ENCODE measurements at regions not wholly inside any gene's neighbourhood (a gene's known extent, or its start where the extent isn't known, plus 50 kb on each side); places are given as distances from the start of the nearest gene placed in this dataset.

GRCh38 chr3:87625876-87626275 is 349.5 kb upstream of the POU1F1 start:
- TF ChIP-seq CTCF (conservative IDR thresholded peaks at IDR 0.05; ENCODE audit: low read depth, low read length) (no peak), RCOR1 (IDR thresholded peaks at IDR 0.05; ENCODE audit: insufficient replicate concordance, low read length) (no peak), RFX5 (IDR thresholded peaks at IDR 0.05; ENCODE audit: low read depth, low read length) (no peak), POLR2A (IDR thresholded peaks at IDR 0.05; ENCODE audit: low read depth, low read length) (no peak), MXI1 (IDR thresholded peaks at IDR 0.05; ENCODE audit: borderline replicate concordance, low read depth, low read length) (no peak), CEBPB (IDR thresholded peaks at IDR 0.05; ENCODE audit: low read depth, low read length) (no peak), NFE2L2 (IDR thresholded peaks at IDR 0.05; ENCODE audit: low read depth, low read length) (no peak), MAFK (IDR thresholded peaks at IDR 0.05; ENCODE audit: low read depth, low read length) (no peak), RAD21 (IDR thresholded peaks at IDR 0.05; ENCODE audit: low read length) (no peak), BHLHE40 (IDR thresholded peaks at IDR 0.05; ENCODE audit: low read depth, low read length) (no peak), USF2 (IDR thresholded peaks at IDR 0.05; ENCODE audit: low read depth, low read length) (no peak), ELK1 (IDR thresholded peaks at IDR 0.05; ENCODE audit: borderline replicate concordance, low read depth, low read length) (no peak), CHD1 (IDR thresholded peaks at IDR 0.05; ENCODE audit: low read depth, low read length) (no peak), SMC3 (IDR thresholded peaks at IDR 0.05; ENCODE audit: low read depth, low read length) (no peak)

Measured in IMR-90 (cell line).